DMS 273 (cell line): ENCODE measurements at regions not wholly inside any gene's neighbourhood (a gene's known extent, or its start where the extent isn't known, plus 50 kb on each side); places are given as distances from the start of the nearest gene placed in this dataset.
"Not testable (repeated sequence)": the region's sequence is repeated elsewhere in the genome, so short reads cannot be mapped to it uniquely, and the experiment has no call there.

ENCODE experiments used
- DNase-seq: peaks from one replicate; lab custom pipeline; 2025; ENCODE audit not compliant: unreplicated experiment; lab: John Stamatoyannopoulos, UW

- no peak for DNase-seq
Observed at GRCh38 chr1:80401757-80402156, 1395.2 kb upstream of the ADGRL4 start.

DNA sequence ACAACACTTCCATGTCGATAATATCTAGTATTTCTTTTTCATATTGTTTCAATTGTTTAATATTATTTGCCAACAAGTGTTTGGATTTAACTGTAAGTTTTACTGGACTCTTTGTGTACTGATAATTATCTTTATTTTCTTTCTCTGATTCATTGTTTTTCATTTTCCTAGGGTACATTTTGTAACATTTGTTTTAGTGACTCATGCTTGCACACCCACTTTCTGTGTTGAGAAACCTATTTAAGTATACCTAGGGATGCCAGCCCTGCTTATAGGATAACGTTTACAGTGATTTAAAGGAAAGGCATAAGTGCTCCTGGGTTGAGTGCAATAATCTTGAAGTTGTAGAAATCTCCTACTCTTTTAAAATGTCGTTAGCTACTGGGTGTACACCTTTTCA is 1386.0 kb upstream of the ADGRL4 start:
- no peak for DNase-seq

GRCh38 chr1:80385650-80386049 is 1379.1 kb upstream of the ADGRL4 start:
- DNase-seq = no peak

DNA sequence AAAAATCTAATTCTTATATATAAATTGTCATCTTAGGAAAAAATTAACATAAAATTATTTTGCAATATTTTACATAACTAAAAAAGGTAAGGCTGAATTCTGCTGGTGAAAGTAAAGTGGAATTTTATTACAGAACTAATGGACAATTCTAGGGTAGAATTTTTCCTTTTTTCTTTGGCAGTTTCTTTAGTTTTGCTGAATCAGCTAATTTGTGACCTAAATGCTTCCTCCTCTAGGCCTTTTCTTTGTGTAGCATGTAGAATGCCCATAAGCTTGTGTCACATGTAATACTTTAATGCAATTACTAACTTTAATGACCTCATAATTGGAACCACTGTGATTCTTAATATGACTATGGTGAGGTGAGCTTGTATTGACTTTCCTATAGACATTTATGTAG is 1378.4 kb upstream of the ADGRL4 start:
- DNase-seq = no peak

DNA sequence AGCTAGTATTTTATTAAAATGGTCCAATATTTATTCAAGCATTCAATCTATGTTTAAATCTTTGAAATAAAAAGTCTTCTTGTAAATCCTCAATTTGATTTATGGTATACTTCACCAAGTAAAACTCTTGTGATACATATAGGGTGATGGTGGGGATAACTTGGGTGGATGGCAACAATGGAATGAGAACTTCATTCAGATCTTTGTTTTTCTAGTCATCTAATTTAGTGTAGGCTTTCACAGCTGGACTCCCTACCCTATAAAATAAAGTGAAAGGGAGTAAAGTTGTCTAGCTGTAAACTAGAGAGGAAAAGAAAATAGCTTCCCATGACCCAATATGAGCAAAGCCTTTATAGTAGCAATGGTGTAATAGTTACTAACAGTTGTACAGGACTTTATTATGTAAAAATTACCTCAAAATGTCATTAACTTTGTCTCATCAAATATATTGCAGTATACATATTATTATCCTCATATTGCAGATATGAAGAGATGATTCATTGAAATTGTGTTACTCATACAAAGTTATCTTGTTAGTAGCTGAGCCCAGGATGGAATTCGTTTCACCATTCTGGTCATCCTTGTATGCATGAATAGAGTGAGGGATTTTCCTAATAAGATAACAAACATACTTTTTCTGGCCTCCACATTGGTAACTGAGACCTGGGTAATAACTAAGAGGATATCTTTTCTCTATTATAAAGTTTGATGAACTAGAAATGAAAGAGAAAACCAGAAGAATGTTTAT is 1377.7 kb upstream of the ADGRL4 start:
- no peak for DNase-seq

GRCh38 chr1:80375662-80376061 is 1369.1 kb upstream of the ADGRL4 start:
- DNase-seq = no peak

GRCh38 chr1:80375109-80375508 is 1368.6 kb upstream of the ADGRL4 start:
- no peak for DNase-seq

DNA sequence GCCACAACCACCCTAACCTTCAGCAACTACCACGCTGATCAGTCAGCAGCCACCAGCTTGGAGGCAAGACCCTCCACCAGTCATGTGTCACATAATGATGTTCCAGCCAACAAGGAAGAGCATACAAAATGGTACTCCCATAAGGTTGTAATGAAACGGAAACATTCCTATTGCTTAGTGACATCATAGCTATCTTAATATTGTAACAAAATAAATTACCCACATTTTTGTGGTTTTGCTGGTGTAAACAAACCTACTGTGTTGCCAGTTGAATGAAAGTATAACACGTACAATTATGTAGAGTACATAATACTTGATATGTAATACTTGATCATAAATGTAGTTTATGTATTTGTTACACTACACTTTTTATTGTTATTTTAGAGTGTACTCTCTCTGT is 1363.2 kb upstream of the ADGRL4 start:
- DNase-seq = no peak

DNA sequence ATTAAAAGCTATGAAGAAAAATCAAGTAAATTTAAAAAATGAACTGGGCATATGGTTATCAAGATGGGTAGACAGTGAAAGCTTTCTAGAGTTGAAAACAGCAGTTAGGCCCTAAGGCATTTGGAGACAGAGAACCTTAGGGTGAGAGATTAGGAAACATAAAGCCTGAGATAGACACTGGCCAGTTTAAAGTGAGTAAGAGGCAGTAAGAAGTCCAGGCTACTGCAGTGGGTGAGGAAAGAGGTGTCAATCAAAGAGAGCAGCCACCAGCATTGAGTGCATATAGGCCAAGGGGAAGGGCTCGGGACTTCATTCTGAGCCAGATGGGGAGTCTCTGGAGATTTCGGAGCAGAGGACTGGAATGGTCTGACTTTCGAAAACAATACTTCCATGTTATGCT is 1360.5 kb upstream of the ADGRL4 start:
- DNase-seq = no peak

DNA sequence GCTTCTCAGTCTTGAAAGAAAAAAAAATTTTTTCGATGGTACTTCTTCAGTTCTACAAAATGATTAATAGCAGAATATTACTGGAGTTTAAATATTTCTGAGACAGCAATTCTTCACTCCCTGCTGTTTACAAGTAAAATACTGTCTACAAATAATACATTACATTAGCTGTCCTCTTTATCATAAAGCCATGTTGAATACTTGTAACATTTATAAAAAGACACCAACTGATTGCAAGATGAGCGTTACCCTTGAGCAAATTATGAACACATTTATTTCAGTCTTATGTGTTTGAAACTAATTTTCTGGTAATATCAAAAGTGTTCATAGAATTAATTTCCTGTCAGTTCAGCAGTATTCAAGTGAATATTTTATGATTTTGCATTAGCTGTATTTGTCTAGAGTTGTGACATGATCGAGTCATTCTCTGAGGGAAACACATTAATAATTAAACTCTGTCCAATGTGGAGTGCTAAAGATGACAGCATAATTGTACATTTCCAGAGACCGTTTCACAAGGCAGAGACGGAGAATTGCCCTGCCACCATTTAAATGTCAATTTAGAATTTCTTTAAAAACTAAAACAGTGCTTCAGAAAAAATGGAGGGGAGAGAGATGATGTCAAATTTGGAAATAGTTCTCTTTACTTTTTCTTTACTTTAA is 1359.0 kb upstream of the ADGRL4 start:
- no peak for DNase-seq

DNA sequence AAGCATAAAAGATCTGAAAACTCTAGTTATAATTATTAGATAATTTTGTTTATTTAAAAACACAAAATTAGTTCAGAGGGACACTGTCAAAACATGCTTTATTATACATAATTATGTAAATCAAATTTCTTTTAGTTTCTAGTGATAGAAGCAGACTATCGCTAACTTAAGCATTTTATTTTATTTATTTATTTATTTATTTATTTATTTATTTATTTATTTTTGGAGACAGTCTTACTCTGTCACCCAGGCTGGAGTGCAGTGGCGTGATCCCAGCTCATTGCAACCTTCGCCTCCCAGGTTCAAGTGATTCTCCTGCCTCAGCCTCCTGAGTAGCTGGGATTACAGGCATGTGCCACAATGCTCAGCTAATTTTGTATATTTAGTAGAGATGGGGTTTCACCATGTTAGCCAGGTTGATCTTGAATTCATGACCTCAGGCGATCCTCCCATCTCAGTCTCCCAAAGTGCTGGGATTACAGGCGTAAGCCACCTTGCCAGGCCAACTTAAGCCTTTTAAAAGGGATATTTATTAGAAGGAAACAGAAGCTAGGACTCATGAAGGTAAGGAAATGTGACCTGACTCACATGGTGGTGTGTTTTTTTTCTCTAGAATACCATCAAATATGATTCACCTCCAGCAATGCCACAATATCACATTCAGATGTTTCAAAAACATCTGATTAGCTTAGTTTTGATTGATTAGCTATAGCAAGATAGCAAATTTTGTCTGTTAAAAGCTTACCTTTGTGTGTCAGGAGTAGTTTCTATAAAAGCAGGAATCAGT is 1357.4 kb upstream of the ADGRL4 start:
- no peak for DNase-seq

- DNase-seq = no peak
Observed at GRCh38 chr1:80359666-80360065, 1353.1 kb upstream of the ADGRL4 start.

DNA sequence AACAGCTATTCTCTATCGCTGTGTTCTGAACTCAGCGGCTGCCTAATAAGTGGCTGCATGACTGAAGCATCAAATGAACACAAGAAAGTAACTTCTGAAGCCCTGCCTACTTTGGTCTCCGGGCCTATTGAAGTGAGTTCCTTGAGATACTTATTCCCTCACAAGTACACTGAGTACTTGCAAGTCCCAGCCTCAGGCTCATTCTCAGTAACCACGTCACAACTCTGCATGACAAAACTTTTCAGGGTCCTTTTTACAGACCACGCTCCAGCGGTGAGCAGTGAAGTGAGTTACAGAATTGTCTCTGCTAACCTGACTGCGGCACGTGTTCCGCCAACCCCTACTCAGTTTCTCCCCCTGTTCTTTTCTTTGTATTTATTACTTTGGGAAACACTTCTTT is 1342.7 kb upstream of the ADGRL4 start:
- DNase-seq = no peak

DNA sequence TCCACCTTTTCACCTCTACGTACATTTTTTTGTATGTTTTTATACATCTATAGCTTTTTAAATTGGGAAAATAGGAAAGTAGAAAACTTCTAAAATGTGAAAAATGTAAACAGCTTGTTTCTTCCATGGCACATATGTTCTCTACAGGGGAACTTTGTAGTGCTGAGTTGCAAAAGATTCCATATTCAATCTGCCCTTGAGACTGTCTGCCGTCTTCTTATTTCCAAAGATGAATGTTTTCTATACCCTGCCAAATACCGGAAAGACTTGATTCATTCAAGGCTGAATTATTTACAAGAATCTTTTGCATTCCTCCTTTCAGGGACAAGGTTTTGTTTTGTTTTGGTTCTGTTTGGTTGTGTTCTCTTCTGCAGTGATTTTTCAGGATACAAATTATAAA is 1334.5 kb upstream of the ADGRL4 start:
- DNase-seq = no peak

DNA sequence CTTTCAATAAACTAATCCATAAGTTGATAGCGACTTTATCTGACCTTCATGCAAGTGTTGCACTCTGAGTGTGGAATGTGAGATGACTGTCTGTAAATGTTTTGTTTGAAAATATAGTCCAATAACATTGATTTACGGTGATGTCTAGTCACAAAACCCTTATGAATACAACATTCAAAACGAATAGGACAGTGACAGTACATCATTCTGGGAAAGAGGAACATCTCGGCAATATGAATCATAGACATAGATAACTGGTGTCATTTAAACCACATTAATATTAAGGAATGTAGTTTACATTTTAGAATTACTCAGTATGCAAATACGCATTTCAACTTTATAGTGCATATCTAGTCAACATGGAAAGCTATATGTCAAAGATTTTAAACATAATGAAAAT is 1311.6 kb upstream of the ADGRL4 start:
- no peak for DNase-seq

GRCh38 chr1:80310703-80311245 is 1304.2 kb upstream of the ADGRL4 start:
- DNase-seq = peak; percentile 5

- peak; percentile 3 for DNase-seq
Observed at GRCh38 chr1:80305466-80305865, 1298.9 kb upstream of the ADGRL4 start.

DNA sequence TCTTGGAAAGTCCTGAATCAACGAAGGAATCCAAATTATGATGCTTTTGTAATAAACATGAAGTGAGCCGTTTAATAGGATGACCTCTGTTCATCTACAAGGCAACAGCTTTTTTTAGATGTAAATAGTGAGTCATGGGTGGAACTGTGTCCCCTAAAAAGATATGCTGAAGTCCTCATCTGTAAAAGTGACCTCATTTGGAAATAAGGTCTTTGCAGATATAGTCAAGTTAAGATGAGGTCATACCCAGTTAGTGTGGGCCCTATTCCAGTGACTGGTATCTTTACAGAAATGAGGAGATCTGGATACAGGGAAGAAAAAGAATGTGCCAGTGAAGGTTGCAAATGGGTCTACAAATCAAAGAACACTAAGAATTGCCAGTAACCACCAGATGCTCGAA is 1287.3 kb upstream of the ADGRL4 start:
- DNase-seq = no peak

GRCh38 chr1:80288750-80289149 is 1282.2 kb upstream of the ADGRL4 start:
- DNase-seq = not testable (repeated sequence)

DNA sequence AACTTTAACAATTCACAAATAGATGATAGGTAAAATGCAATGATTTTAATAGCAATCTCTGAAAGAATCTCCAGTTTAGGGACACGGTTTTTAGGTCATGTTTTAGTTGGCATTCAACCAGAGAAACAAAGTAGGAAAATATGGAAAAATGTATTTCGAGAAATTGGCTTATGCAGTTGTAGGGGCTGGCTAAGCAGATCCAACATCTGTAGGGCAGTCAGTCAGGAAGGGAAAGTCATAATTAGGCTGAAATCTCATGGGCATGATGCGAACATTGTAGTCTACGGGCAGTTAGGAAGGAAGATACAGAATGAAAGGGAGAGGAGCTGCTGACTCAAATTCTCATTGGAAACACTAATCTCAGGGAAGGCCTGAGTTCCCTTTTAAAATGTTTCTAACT is 1276.0 kb upstream of the ADGRL4 start:
- no peak for DNase-seq

DNA sequence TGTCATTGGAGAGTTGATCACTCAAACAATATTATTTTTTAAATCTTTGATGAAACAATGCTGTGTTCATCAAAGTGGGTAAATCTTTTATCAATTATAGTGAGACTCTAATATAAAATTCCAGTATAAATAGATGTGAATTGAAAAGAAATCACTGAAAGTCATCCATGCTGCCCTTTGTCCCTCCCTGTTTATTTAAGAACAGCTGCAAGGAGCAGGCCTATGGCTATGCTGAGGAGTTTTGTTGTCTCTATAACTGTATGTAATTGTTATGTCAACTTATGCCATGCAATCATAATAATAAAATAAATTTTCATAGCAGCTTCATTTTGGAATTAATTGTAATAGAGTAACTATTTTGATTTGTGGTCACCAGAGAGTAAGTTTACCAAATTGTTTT is 1272.4 kb upstream of the ADGRL4 start:
- no peak for DNase-seq

DNA sequence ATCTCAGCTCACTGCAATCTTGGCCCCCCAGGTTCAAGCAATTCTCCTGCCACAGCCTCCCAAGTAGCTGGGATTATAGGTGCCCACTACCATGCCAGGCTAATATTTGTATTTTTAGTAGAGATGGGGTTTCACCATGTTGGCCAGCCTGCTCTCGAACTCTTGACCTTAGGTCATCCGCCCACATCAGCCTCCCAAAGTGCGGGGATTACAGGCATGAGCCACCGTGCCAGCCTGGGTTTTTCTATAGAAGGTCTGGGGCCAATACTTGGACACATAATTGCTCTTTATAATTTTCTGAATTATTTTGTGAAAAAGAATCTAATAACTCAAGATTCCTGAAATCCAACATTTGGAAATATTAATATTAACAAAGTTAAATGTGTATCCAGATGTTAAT is 1267.7 kb upstream of the ADGRL4 start:
- DNase-seq = no peak
